GM19438 (cell line): ENCODE measurements at regions not wholly inside any gene's neighbourhood (a gene's known extent, or its start where the extent isn't known, plus 50 kb on each side); places are given as distances from the start of the nearest gene placed in this dataset.
"Not testable (repeated sequence)": the region's sequence is repeated elsewhere in the genome, so short reads cannot be mapped to it uniquely, and the experiment has no call there.

Experiments used
- ATAC-seq: cut with Tn5 transposase; IDR thresholded peaks from one replicate; pipeline ENCODE4 v1.9.1; 2021; ENCODE audit warnings: low read depth; ENCODE audit not compliant: unreplicated experiment

DNA sequence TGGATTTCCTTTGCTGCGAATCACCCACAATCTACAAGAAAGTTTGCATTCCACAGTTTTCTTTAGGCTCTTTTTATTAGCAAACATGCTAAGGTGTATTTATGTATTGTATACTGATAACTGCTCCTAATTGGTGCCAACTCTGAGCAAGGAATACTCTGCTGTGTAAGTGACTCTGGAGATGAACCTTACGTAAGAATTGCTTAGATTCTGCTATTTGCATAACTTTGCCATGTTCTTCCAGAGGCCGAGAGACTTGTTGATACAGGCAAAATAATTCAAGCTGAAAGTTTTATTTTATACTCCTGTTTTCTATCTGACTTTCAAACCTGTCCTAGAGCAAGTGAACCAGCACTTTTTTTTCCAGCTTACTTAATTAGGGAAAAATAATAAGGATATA is 461.3 kb downstream of the GJA1 start:
- ATAC-seq, result no peak

DNA sequence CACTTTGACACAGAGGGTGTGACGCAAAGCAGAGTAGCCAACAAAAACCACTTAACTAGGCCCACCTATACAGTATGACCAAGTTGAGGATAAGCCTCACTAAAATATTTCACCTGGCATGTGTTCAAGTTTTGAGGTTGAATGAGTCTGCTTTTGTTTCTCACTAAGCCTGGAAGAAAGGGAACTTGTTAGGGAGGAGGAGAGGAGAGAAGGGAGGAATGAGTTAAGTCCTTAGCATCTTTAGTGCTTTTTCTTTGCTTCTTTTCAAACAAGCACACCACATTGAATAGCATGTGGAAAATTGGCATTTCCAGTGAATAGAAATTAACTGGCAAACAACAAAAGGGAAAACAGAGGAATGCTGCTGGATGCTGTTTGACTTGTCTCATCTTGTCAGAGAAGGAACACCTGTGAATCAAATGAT is 461.9 kb downstream of the GJA1 start:
- no peak for ATAC-seq

DNA sequence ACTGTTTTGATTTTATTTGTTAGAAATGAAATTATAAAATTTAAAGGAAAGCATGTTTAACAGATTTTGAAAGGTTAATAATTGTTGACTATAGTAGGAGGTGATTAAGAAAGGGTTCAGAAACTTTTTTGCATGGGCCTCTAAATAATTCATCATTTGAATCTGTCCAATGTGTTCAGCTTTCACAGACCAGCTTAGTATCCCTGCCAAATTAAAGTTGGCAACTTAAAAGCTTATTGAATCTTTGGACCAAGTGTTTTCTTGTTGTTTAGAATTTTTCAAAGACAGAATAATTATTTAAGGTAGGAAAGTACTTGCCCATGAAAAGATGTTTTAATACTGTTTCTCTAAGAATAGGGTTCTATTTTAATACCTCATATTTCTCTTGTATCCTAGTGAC is 466.0 kb downstream of the GJA1 start:
- ATAC-seq, result no peak

DNA sequence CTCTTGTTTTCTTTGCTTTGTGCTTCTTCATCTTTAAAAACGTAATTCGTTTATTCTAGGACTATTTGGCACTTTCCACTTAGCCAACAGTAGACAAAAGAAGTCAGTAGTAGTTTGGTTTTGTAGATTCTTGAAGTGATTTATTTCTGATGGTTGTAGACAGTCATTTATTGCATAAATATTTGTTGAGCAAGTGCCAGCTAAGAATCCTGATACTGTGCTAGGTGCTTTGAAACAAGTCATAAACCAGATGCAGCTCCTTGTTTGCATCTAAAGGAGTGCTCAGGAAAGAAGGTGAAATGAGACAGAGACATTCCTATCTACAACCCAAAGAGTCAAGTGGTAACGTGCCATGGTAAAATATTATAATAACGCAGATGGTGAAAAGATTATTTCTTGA is 469.1 kb downstream of the GJA1 start:
- ATAC-seq, result no peak

DNA sequence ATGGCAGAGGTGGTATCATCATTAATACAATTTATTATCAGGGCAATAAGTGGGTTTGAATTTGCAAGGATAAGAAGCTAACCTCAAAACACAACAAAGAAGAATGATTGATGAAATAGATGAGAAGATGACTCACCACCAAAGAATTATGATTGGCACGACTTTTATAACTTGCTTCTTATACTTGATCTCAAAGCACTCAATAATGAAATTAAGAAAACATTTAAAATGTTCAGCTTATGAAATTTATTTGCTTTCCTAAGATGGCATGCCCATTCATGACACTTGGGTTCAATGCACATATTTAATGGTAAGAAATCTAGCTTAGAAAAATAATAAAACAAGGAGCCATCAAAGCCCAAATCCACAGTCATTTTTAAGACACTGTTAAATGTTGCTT is 477.5 kb downstream of the GJA1 start:
- no peak for ATAC-seq

DNA sequence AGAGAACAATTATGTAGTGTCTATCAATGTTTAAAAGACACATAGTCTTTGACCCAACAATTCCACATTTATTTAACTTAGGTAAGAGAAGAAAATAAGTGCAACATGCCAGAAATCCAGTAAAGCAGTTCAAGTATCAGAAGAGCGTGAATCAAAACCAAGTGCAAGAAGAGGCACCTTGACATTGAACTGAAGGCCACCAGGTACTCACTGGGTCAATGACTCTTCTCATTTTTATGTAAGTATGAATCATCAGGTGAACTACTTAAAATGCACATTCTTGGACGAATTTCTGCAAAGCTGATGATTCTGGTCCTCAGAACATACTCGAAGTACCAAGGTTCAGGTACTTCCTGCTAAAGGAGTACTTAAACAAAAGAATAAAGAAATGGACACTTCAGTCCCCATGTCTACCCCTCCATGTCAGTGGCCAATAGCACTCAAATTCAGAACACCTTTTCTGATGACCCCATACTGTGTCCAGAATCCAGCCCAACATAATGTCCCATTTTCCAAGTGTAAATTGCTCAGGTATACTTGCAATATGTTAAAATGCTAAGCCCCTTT is 481.9 kb downstream of the GJA1 start:
- no peak for ATAC-seq

DNA sequence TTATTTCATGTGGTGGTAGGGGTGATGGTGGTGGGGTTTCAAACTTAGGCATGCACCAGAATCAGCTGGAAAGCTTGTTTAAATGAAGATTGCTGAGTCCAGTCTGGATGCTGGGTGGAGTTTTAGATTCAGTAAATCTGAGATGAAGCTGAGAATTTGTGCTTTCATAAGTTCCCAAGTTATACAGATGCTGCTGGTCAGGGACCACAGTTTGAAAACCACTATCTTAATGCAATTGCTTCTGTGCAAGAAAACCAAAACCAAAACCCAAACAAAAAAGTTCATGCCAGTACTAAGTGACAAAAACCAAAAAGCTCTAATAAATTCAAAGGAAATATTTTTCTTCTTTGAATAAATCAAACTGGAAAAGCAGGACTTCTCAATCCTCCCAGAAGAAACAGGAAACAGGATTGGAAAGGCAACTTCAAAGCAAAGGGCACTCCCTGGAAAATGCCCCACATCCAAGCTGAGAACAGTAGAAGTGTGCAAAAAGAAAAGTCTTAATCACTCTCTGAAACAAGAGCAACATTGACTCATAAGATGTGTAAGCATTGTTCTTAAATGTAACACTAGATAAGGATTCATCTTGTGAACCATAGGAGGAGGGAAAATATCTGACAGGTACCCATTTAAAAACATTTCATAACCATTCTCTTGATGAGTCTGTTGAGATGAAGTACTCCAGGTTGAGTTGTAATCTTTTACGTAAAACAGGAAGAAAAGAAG is 481.5 kb upstream of the HSF2 start:
- no peak for ATAC-seq

DNA sequence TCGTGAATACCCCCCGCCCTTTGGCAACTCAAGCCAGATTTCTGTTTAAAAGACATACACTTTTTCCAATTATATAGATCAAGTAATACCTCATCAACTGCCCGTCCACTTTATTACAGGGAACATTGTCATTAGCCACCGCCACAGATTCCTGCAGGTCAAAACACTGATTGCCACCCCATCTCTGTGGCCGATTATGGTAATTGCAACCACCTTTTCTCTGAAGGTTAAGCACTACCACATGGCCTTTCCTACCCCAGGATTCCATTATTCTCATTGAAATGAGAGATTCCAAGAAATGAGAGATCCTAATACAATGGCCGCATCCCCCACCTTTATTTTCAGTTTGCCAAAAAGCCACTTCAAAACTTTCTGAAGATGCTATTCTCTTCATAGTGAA is 478.8 kb upstream of the HSF2 start:
- ATAC-seq, result no peak

DNA sequence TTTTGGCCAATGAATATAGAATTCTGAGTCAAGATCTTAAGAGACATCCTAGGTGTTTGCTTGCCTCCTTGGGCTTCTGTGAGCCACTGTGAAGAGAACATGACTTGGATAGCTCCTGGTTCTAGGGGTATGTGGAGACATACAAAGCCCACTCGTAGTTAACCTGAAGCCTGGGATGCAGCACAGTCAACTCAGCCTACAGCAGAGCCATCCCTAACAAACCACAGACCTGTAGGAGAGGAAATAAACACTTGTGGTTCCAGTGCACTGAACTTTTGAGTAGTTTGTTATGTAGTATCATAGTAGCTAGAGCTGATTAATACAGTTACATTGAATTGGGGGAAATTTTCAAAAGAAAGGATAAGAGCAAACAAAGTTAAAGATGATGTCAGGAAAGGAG is 474.4 kb upstream of the HSF2 start:
- ATAC-seq, result no peak

DNA sequence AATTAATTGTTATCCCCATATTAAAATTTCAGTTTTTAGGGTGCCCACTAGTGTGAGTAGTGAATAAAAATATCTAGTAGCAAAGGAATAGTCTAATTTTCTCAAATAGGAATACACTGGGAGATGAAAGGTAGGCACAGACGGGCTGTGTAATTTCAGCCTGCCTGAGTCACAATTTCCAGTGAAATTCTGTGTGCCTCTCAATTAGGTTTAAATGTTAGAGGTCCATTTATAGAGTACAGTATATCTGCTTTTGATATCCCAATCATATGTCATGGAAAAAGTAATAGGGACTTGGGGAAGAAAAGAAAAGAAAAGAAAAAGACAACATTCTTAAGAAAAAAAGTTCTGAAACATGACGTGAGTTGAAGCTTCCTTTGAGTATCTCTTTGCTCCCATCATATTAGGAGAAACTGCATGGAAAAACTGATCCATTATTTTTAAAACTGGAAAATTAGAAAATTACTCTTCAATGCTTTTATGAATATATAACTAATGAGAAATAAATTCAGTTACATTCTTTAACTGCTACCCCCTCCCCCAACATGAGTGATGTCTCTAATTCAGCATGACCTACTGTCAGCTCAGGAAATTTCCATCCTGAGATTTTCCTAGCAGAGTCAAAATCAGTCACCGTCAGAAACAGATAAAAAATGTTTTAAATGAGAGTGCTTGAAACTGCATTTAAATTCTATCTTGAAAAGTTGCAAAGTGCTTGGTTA is 473.8 kb upstream of the HSF2 start:
- ATAC-seq, result no peak

DNA sequence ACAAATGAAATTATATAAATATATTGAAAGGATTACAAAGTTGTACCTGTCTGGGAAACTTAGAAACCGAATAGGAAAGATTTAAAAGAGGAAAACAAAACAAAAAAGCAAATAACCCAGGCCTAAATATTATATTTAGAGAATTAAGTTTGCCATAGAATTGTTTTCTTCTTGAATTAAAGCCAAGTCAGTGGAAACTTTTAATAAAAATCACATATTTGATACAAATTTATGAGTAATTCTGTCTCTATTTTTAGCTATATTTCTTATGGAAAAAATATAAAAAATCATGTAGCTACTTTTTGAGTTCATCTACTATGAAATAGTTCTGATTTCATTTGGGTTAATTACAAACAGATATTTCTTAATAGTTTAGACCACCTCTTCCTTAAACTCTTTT is 470.2 kb upstream of the HSF2 start:
- ATAC-seq, result no peak

DNA sequence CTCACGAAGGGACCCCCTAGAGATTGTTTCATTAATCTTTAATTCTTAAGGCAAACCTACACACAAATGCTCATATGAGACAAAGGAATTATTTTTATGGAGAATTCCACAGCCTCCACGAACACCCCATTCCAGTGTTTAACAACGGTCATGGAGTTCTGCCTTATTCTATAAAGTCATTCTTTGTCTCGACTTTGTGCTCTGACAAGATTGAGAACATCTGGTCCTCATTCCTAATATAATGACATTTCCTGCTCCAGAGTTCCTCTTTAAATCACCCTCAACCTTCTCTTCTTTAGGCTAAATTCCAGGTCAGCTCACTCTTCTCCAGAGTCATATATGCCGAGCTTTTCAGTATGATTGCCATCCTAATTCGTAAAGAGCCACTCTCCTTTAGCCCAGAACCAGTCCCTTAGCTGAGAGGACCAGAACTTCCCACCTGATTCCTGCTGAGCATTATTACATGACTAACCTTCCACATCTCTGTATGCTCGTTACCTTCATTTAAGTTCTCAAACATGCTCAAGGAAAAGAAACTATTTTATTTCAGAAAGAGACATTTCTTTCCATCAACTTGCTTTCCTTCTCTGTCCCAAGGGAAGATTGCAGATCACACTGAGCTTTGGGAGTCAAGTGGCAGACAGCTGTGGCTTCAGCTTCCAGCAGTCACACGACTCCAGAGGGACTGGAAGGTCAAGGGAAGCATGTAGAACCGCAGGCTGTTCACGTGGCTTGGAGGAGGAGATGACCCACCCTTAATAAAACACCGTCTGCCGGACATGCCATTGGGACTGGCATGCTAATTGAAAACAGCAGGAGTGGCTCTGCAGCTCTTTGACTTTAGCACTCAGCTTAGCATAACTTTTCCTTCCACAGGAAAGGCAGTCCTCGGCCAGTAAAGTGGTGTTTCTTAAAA is 467.1 kb upstream of the HSF2 start:
- no peak for ATAC-seq

DNA sequence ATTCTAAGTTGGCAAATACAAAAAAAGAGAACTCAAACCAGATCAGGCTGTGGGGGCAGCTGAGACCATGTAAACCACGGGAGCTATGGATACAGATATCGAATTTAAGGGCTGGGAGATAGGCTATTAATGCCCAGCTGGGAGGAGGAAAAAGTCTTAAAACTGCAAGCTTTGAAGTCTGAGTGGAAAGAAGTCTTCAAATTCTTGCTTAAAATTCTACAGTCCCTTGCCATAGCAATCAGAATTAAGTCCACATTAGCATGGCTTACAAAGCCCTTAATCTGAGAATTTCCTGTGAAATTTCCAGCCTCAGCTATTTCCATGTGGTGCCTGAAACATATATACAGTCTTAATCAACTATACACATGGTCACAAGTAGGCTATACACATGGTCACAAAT is 465.0 kb upstream of the HSF2 start:
- ATAC-seq, result no peak

DNA sequence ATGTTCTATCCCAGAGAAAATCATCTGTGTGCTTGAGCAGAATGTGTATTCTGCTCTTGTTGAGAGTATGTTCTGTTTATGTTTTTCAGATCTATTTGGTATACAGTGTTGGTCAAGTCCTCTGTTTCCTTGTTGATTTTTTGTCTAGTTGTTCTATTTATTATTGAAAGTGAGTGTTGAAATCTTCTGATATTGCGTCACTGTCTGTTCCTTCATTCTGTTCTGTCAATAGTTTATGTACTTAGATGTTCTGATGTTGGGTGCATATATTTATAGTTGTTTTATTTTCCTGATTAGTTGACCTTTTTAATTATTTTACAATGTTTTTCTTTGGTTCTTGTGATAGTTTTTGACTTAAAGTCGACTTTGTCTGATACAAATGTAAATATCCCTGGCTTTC is 458.7 kb upstream of the HSF2 start:
- ATAC-seq, result no peak

DNA sequence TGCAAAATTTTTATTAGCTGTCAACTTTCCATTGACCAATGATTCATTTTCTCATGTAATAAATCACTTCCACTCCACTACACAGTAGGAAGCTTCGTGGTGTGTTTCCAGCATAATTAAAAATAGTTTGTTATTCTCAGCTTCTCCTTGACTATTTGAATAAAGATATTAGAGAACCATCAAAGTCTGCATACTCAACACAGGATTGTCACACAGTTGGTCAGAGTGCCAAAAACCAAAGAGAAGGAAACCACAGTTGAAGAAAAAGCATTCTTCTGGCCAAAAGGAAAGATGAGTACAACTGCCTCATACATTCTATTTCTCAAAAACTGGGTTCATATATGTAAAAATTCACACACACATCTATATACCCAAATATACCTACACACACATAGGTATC is 455.1 kb upstream of the HSF2 start:
- ATAC-seq, result no peak

DNA sequence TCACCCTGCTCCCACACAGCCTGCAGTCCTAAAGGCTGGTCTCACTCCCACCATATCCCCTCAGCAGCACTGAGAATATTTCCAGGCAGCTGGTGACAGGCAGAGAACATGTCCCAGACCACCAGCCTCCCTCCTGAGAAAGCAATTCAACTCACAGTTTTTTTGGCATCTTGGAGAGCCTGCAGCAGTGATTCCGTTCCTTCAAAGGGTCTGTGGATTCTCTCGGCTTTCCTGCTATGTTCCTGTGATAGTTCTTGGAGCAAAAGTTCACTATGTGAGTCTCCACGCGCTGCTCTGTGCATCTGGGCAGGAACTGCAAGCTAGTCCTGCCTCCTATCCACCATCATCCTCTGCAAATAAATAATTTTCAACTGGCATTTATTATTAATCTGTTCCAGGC is 448.3 kb upstream of the HSF2 start:
- ATAC-seq, result no peak

DNA sequence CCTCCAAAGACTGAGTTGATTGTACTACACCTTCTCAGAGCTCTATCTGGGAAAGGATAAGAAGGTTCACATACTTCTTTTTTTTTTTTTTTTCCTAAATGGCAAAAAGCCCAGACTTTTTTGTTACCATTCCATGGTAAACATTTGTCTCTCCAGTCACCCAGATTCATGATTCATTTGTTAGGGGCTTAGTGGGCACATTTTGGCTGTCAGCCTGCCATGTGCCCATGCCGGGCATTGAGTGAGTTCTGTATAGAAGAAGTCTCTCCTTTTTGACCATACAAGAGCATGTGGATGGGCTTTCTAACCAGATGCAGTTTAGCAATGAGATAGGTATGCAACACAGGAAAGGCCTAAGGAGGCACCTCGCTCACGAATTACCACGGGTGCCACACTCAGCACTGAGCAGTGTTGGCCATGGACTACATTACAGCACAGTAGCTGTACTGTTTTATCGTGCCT is 447.5 kb upstream of the HSF2 start:
- ATAC-seq, result no peak

DNA sequence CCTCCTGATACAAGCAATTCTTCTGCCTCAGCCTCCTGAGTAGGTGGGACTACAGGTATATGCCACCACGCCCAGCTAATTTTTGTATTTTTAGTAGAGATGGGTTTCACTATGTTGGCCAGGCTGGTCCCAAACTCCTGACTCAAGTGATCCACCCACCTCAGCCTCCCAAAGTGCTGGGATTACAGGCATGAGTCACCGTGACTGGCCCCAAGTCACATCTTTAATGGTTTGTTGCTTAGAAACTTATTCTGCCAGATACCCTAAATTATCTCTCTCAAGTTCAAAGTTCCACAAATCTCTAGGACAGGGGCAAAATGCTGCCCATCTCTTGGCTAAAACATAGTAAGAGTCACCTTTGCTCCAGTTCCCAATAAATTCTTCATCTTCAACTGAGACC is 444.1 kb upstream of the HSF2 start:
- not testable (repeated sequence) for ATAC-seq

DNA sequence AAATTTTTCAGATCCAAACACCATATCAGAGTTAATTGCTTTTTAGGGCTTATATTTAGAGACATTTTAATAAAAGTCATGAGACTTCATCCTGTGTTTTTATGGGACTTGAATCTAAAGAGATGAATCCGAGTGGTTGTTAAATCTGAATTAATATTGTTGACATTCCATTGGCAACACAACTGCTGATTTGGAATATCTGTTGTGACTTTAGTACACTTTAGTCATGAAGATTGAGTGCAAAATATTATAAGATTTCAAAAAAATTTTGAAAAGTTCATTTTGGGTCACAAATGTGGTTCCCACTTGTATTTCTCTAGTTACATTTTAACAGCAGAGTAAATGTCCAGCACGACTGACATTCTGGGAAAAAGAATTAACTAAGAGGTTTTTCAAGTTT is 442.7 kb upstream of the HSF2 start:
- ATAC-seq, result no peak

DNA sequence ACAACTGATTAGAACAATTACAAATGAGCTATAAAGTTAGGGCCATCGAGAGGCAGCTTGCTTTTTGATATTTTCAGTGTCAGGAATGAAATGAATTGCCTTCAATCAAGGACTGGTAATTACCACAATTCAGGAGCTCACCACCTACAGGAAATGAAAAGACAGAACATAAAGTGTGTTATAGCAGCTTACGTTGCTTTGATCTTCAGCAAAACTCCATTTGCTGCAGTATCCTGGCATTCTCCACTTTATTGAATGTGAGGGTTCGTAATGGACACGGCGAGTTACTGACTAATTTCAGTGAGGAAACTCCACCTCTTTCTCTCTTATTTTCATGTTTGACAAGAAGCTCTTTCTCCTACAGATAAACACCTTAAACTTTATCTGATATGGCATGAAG is 440.0 kb upstream of the HSF2 start:
- ATAC-seq, result no peak

DNA sequence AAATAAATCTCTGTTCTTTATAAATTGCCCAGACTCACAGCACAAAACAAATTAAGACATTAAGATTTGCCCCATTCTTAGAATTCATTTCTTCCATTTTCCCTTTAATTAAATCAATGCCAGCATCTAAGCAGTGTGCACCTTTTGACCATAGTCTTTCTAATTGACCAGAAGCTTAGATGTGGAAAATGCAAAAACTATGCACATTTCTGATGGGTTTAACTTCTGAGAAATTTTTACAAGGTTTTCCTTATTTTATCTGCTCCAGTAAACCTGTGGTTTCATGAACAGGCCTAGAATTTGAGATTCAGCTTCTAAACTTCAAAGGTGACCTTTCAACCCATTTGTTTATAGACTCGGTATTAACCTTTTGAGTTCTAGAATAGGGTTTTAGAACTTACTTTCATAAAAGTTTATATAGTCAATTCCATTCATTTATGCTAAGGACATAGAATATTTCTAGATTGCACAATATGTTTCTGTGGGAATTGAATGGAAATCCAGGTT is 437.8 kb upstream of the HSF2 start:
- ATAC-seq, result no peak
